GM18861 (cell line): ENCODE measurements at regions not wholly inside any gene's neighbourhood (a gene's known extent, or its start where the extent isn't known, plus 50 kb on each side); places are given as distances from the start of the nearest gene placed in this dataset.

ENCODE experiments used
- ATAC-seq: cut with Tn5 transposase; IDR thresholded peaks from one replicate; pipeline ENCODE4 v1.9.1; 2021; ENCODE audit not compliant: unreplicated experiment

DNA sequence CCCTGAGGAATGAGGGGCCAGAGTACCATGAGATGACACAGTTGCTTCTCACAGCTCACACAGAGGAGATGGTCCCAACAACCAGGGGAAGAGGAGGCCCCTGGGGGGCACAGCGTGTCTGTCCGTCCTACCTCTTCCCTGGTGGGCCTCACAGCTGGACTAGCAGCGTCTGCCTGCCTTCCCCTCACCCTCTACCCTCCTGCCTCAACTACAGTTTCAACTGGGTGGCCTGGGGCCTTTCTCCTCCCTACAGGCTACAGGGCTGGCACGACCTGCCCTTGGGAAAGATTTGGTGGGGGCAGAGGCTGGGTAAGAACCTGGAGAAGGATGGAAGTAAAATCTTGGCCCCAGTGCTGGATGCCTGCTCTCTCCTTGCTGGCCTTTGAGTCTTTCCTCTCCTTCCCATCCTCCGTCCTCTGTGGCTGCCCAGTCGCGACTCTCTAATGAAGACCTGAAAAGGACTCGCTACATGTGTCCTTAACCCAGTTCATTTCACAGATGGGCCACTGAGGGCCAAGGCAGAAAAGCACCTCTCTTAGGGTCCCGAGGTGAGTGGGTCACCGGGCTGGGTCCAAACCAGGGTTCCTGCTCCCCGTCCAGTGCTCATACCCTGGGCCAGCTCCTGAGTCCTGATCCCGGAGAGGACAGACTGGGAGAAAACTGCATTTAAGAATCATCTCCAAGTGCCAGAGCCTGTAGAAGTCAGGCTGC, 232.5 kb downstream of the BCL11B start:
- ATAC-seq: no peak

DNA sequence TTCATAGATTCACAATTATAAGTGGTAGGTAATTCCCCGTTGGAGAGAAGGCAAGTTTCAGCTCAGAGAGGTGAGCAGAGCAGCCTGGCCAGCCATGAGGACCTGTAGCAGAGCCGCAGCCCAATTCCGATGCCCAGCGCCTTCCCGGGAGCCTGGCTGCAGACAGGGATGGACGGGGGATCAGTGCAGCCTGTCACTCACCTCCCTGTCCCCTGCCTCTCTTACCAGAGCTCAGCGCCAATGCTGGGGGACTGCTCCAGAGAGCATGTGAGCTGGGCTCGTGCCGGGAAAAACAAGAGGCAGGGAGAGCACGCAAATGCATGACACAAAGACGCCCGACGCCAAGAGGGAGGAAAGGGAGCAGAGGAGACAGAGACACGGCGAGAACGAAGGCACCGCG, 231.9 kb downstream of the BCL11B start:
- no peak for ATAC-seq

DNA sequence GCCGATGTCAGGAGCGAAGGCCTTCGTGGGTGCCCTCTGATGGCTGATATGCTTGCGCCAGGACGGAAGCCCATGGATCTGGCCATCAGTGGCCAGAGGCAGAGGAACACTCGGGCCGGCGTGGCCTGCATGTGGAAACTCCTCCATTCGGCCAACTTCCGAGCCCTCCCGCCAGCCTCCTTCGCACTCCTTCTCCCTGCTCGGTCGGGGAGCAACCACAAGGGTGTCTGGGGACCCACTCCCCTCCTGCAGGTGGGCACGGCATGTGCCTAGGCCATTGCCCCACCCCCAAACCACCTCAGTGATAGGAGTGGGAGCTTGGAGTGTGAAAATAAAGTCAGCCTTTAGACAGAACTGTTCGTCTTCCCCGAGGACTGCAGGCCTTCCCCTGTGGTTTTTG, 231.3 kb downstream of the BCL11B start:
- no peak for ATAC-seq

DNA sequence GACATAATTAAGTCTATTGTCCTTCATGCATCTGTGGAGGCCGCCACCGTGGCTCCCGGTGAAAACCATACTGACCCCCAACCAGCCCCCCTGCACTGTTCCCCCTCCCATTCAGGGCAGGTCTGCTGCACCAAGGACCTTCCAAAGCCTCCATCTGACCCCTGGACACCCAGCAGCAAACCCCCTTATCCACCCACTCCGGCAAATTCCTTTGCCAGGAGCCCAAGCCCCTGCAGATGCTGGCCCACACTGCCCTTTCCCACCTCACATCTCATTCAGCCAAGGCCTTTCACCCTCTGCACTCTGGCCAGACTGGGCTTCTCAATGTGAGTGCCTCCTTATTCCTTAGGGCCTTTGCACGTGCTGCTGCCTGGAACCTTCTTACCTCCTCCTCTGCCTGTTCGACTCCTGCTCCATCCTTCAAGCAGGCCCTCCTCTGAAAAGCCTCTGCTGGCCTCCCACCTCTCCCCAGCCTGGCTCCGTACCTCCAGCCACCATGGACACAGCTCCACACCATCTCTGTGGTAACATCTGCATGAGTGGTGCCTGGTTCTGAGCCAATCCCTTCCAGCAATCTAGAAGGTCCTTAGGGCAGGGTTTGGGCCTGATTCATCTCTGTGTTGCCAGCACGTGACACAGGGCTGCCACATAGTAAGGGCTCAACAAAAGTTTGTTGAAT, 230.7 kb downstream of the BCL11B start:
- ATAC-seq: no peak

DNA sequence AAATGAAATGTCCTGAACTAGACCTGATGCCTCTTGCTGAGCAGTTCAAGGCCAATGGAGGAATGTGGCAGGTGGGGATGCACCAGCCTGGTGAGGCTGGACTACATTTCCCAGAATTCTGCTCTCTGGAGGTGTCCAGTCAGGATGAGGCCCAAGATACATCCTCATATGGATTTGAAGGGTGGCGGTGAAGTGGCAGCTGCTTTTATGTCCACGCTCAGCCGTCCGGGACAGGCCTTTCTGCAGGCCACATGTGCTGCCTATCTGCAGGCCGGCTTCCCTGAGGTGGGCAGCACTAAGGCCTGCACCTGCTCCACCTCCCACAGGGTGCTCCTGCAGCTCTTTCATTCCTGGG, 230.2 kb downstream of the BCL11B start:
- no peak for ATAC-seq

DNA sequence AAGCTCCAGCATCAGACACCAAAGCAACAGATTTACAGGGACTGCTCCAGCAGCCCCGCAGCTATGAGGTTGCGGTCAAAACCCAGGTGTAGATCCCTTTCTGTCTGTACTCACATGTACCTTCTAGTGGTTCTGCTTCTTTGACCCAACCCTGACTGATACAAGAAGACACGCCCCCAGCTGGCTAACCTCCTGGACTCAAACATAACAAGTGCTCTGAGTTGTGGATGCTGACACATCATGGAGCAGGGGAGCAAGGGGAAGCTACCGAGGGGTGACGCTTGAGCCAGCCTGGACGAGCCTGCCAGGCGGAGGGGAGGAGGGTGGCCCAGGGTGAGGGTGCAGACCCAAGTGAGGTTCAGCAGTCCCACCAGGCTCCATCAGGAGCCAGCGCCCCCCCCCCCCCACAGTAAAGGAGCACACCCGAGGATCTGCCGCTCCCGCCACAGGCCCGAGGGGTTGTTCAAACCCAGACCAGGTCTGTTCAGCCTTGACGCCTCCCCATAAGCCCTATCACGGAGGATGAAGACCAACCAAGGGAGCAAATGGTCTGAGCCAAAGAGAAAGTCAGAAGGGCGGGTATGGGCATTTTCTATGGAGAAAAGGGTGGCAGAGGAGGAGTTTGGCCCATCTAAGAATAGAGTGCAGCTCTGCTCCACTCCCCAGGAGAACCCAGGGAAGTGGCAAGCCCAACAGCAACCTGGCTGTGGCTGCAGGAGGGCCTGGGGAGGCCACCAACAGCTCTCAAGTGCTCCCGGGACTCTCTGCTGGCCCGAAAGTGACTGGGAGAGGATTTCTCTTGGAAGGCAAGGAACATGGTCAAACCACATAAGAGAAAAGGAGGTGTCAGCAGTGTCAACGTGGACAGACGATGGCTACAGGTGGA, 229.4 kb downstream of the BCL11B start:
- no peak for ATAC-seq

DNA sequence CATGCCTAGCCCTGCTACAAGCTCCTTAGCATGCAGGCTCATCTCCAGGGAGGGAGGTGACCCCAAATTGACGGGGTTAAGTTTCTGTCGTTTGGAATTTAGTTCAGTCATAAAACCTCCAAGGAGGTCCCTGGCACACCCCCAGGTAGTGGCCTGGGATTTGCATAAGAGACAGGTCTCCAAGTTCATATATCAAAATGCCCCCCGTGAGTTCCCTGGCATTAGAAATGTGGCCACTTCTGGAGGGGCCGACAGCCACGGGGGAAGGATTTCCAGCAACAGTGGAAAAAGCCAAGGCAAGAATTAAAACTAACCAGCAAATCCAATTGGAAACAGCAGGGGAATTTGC, 228.8 kb downstream of the BCL11B start:
- ATAC-seq: no peak

DNA sequence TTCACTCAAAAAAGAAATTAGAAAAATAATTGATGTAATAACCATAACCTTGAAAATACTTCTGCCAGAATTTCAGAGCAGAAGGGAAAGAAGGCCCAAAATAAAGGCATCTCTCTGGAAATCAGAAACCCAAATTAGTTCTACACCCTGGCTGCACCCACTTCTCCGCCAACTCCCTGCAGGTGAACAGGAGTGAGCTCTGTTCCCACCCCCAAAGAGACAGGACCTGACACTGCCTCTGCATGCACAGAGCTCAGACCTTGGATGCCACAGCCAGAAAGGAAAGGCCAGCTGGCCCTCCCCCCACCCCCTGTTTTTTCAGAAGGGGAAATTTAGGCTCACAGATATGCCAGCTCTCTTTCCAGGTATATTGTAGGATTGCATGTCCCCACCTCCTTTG, 228.2 kb downstream of the BCL11B start:
- no peak for ATAC-seq

DNA sequence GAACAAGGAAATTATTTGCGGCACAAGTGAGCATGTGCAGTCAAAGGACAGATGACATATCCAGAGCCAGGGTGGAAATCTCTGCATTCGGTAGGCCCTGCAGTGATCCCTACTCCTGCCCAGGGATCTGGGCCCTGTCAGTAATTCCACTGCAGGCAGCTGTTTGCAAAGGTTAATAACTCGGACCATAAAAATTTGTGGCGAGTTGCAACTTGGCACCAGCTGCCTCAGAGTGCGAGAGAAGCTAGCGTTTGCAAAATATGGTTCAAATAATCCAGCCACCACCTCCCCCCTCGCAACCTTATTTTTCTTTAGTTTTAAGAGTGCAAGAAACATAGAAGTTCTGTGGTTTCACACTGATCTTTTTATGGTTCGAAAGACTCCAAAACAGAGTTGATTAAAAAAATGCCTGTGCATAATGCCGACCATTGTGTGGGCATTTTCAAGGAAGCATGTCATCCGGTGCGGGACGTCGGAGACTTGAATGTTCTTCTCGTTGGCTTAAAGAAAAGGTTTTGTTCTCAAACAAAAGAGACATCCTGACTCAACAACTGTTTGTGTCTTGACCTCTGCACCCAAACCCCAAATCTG, 224.5 kb downstream of the BCL11B start:
- ATAC-seq: no peak

DNA sequence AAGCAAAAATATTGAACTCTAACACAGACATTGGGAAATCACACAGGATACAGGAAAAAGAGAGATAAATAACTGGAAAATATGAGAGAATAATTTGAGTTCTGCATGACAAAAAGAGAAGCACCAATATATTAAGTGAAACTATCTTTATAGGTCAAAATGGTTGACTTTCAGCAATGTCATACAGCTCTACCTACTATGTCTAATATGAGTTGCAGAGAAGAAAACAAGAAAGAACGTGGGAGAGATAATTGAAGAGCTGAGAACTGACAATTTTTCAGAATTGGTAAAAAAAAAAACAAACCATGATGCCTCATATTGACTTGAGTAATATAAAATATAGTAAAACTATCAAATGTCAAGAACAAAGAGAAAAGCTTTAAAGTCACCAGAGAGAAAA, 221.7 kb downstream of the BCL11B start:
- ATAC-seq: no peak

DNA sequence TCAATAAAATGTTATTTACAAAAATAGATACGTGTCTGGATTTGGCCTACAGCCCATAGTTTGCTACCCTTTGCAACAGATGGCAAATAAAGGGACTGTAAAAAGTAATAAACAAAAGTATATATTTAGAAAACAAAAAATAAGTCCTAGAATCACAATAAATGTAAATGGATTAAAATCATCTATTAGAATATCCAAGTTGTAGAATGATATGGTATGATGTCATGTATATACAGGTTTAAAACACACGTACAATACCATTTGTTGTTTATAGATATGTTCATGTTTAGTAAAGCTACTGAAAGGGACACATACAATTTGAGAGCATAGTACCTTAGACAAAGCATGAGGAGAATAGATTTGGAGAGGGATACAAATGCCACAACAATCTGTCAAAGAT, 219.5 kb downstream of the BCL11B start:
- ATAC-seq: no peak

DNA sequence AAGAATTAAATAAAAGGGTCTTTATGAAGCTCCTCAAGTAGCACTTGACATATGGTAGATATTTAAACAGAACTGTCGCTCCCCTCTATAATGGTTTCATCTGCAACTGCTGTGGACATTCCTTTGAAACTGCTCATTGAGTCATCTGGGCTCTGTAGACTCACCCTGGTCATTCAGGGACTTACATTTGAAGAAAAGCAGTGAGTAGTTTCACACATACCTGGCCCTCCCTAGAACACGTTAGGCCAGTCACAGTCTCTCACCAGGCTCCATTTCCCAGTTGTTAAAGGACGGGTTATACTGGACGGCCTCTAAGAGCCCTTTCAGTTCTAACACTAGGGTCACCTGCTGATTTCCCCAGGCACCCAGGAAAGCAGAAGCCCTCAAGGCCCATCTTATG, 217.0 kb downstream of the BCL11B start:
- no peak for ATAC-seq

DNA sequence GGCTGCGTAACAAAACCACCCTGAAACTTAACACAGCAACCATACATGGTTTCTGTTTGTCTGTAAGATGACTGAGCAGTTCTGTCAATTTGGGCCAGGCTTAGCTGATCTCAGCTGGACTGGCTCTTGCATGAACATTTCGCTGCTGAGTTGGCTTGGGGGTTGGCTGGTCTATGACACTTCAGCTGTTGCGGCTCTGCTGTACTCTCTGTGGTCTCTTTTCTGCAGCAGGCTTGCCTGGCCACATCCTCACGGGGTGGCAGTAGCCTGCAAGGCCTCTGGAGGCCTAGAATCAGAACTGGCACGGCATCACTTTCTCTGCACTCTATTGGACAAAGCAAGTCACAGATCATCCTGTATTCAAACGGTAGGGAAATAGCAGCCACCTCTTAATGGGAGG, 216.2 kb downstream of the BCL11B start:
- no peak for ATAC-seq

DNA sequence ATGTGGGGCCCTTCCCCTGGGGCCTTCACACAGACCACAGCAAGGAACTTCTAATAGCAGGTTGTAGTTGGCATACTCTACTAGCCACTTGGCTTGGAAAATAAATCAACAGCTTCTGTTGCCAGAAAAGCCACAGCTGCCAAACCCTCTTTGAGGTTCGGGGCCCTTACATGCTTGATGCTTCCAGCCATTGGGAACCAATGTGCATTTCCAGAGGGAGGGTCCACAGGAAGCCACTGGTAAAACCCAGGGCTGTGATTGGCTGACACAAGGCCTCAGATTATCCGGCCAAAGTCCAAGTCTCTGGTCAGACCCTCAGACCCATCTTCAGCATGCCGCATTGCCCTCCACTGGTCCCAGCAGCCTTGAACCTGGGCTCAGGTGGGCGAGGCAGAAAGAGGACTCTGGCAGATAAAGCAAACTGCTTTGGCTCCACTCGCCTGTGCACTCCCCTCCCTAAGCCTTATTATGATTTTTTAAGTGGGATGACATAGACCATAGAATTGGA, 214.4 kb downstream of the BCL11B start:
- ATAC-seq: no peak

DNA sequence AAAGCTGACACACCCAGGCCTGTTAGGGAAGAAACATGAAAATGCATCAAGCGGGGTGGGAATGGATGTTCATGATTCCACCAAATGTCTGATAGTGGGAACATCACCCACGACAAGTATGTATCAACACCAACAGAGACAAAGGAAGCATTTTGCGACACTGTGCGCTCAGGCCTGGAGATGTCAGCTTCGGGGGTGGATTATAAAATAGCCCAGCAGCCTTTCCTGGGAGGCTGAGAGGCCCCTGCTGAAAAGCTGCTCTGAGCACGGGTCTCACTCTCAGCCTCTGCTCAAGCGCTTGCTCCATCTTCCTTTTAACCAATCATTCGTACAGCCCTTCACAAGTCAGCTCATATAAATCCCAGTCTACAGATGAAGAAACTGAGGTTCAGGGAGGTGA, 213.5 kb downstream of the BCL11B start:
- no peak for ATAC-seq

DNA sequence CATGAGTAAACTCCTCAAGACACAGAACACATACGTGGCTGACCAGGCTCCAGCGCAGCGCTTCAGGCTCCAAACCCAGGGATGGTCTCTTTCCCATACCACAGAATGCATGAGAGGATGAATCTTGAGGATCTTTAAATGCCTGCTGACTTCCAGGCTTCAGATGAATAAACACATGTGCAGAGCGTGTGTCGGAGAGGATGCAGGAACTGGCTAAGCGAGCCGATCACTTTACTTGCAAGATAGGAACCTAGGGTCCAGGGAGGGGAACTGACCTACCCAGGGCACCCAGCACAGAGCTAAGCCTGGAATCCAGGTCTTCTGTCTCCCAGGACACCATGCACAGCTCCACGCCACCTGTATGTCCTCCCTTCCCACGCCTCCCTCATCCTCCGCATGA, 209.8 kb downstream of the BCL11B start:
- ATAC-seq: no peak

DNA sequence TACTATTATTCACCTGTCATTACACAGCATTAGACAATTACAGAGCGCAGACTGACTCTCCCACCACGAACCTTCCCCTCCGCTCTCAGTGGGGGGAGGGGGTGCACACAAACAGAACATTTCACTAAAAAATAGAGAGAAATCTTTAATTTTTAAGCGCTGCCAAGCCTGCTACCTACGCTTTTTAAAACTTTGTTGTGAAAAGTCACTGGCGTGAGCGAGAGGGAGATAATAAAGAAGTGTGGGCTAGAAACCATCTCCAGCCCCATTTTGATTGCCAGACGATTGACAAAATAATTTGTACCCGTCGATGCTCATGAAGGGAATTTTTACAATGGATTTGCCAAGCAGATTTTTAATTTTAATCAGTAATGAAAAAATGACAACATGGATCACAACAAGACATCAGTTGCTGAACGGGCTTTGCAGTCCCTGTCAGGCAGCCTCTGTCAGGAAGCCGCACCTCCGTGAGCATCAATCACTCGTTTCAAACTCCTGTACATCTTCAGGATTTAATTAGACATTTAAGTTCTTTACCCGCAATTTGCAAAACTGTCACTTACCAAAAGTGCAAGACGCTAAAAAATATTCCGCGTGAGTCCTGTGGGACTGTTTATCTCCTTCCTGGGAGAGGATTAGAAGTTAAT, 209.1 kb downstream of the BCL11B start:
- ATAC-seq: no peak

DNA sequence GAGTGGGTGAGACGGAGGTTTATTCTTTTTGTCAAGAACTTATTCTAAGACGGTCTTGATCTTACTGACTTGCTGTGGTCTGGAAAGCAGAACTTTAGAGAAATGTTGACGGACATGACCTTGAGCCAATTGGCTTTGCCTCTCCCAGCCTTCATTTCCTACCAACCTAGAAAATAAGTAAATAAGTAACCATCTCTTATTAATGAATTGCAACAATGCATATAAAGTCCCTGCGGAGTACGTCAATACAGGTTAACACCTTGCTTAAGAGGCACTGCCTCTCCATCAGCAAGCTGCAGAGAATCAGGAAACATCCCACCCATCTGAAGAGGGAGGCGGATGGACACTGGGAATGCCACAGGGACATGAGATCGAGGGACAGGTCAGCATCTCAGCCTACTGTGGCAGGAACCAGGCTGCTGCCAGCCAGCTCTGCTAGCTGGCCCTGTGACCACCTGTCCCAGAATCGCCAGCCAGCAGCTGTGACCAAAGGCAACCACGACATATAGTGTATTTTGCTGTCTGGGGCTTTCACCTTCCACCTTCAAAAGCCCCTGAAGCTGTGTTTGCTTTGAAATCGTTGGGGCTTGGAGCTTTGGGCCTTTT, 208.3 kb downstream of the BCL11B start:
- ATAC-seq: no peak

DNA sequence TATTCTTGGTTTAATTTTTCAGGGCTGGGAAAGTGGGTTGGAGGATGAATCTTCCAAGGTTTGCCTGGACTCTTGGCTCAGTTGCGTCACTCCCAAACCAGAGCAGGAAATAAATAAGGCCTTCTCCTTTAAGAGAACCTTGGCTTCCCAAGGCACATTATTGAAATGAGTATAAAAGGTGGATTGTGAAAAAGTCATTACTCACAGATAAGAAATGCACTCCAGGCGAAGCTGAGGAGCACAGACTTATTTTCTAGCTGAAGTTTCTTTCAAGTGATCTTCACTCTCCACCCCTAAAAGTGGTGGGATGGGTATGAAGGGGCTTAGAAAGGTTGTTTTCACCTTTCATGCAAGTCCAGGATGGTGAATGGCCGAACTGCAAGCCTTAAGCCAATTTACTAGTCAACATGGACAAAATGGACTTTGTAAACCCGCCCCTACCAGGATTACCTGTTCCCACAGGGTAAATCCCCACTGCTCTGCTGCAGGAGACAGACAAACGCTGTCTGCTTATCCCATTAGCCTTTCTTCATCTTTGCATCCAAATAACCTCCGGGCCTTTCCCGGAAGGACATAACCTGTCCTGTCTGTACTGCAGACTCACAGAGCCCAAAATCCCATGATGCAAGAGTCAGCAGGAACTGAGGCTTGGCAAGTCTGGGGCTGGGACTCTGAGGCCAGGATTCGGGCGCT, 207.6 kb downstream of the BCL11B start:
- ATAC-seq: no peak

DNA sequence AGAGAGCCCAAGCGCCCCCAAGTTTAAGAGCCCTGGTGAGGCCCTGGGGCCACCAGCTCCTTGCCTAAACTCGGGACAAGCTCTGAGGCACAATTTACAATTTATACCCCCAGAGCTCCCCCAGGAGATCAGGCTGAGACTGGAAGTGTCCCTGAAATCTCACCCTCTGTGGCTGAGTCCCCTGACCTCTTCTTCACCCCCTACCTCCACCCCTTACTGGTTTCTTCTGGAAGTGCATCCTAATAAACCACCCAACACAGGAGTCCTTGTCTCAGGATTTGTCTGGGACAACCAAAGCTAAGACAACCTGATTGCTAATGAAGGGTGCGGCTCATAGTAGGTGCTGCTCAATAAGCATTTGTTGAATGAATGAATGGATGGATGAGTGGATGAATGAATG, 206.4 kb downstream of the BCL11B start:
- ATAC-seq: no peak
